ENCODE measurements at regions not wholly inside any gene's neighbourhood (a gene's known extent, or its start where the extent isn't known, plus 50 kb on each side); places are given as distances from the start of the nearest gene placed in this dataset.

DNA sequence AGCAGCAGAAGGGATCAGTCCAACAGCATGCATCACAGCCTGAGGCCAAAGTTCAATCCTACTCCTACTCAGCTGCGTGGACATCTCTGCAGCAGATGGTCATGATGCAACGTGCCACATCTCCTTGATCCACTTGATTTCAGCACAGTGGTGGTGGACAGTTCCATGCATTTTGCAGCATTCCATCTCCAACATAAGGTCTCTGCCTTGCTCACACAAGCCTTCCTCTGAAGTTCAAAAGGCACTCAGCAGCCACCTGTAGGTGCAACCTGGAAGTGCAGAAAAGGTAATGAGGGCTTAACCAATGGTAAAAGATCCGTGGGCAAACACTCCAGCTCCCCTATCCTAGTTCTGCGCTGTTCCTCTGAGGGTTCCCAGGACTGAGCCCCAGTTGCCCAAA is 57.5 kb upstream of the CHCHD3 start (continued):
- TF ChIP-seq CUX1 (CRISPR knock-in tag; IDR thresholded peaks at IDR 0.05) (no peak), NCOA2 (IDR thresholded peaks at IDR 0.05; ENCODE audit: partially characterized antibody in 2 of 2) (no peak), ZNF134 (CRISPR knock-in tag; conservative IDR thresholded peaks at IDR 0.05) (no peak), ZNF143 (CRISPR knock-in tag; IDR thresholded peaks at IDR 0.05) (no peak), MCM5 (IDR thresholded peaks at IDR 0.05; ENCODE audit: low read depth) (no peak), MYBL2 (IDR thresholded peaks at IDR 0.05; ENCODE audit: low read depth) (no peak), MYBL2 (CRISPR knock-in tag; IDR thresholded peaks at IDR 0.05; ENCODE audit: borderline replicate concordance) (no peak), SIRT6 (IDR thresholded peaks at IDR 0.05; ENCODE audit: low read depth, low read length) (no peak), SMARCA5 (IDR thresholded peaks at IDR 0.05) (no peak), CTCF (IDR thresholded peaks at IDR 0.05 in 2 of 3, conservative IDR thresholded peaks at IDR 0.05 in 1 of 3; ENCODE audit: insufficient read depth in 2 of 3, low read depth in 1 of 3, low read length in 3 of 3) (peak; percentile 48 to 58 (median 56); a peak in 5 of 6 replicates), KDM5B (IDR thresholded peaks at IDR 0.05; ENCODE audit: insufficient replicate concordance, low read depth, low read length) (no peak), MEIS2 (IDR thresholded peaks at IDR 0.05; ENCODE audit: partially characterized antibody) (no peak), IFI16 (CRISPR knock-in tag; IDR thresholded peaks at IDR 0.05) (no peak), ZNF766 (CRISPR knock-in tag; conservative IDR thresholded peaks at IDR 0.05) (peak; percentile 70), ZNF445 (CRISPR knock-in tag; IDR thresholded peaks at IDR 0.05; ENCODE audit: low read depth) (no peak)
- TF ChIP-seq, protein P1, sequence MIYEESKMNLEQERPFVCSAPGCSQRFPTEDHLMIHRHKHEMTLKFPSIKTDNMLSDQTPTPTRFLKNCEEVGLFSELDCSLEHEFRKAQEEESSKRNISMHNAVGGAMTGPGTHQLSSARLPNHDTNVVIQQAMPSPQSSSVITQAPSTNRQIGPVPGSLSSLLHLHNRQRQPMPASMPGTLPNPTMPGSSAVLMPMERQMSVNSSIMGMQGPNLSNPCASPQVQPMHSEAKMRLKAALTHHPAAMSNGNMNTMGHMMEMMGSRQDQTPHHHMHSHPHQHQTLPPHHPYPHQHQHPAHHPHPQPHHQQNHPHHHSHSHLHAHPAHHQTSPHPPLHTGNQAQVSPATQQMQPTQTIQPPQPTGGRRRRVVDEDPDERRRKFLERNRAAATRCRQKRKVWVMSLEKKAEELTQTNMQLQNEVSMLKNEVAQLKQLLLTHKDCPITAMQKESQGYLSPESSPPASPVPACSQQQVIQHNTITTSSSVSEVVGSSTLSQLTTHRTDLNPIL (CRISPR knock-in tag; IDR thresholded peaks at IDR 0.05): no peak
